GM19023 (cell line): ENCODE measurements at regions not wholly inside any gene's neighbourhood (a gene's known extent, or its start where the extent isn't known, plus 50 kb on each side); places are given as distances from the start of the nearest gene placed in this dataset.
"Not testable (repeated sequence)": the region's sequence is repeated elsewhere in the genome, so short reads cannot be mapped to it uniquely, and the experiment has no call there.

ENCODE experiments used
- ATAC-seq: cut with Tn5 transposase; IDR thresholded peaks from one replicate; pipeline ENCODE4 v1.9.1; 2021; ENCODE audit warnings: mild to moderate bottlenecking, moderate library complexity; ENCODE audit not compliant: unreplicated experiment

DNA sequence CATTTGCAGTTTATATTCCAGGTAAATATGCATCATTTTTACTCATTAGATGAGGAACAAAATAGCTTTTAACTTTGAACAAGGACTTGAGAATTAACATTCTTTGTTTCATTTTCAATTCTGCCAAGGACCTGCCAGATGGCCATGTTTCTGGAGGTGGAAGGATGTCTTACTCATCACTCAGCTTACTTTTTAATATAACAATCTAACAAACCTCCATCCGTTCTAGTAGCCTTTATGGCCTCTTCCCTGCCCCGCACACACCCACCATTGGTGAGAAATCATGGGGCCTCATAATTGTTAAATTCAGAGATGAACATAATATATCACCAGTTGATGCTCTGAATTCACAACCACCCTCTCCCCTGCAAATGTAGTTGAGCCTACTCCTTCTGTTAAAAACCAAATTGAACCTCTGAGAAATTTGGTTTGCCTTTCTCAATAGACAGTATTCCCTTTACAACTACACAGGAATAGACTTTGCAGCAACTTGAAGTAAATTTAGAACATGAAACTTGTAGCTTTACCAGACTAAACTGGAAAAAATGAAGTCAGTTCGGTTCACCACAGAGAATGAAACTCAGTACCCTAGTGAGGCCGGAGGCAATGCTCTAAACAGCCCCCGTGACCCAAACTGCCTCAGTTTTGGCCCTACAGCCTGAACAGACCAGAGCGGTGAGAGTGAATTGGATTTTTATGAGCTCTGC lies 50.1 kb upstream of the ACSL4 start:
- peak; percentile 88 for ATAC-seq

- no peak for ATAC-seq
Measured at GRCh38 chrX:109783701-109784079, 50.6 kb upstream of the ACSL4 start.

GRCh38 chrX:109785053-109785452 lies 52.0 kb upstream of the ACSL4 start:
- no peak for ATAC-seq

DNA sequence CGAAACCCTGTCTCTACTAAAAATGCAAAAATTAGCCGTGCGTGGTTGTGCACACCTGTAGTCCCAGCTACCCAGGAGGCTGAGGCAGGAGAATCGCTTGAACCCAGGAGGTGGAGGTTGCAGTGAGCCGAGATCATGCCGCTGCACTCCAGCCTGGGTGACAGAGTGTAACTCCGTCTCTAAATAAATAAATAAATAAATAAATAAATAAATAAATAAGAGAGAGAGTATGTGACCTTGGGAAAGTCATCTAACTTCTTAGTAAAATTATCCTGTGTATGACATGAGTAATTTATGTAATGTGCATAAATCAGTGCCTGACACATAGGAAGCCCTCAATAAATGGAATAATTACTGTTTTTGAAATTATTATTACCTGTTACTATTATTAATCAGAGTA lies 57.5 kb upstream of the ACSL4 start:
- ATAC-seq: not testable (repeated sequence)

GRCh38 chrX:109793191-109793590 lies 60.1 kb upstream of the ACSL4 start:
- ATAC-seq: no peak

DNA sequence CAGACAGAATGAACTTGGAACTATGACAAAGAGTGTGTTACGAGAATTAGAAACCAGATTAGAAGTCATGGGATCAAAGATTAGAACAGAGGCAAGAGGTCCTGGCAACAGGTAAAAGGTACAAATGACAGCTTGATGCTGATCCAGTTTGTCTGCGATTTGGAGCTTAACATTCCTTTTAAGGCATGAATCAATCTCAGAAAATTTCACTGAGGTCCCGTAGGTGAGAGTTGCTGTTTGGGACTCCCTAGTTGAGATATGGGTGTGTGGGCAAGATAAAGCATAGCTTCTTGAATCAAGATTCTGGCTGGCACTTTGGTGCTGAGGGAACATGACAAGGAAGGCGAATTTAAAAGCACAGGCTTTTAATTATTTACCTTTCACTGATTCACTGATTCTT lies 62.6 kb upstream of the ACSL4 start:
- no peak for ATAC-seq

DNA sequence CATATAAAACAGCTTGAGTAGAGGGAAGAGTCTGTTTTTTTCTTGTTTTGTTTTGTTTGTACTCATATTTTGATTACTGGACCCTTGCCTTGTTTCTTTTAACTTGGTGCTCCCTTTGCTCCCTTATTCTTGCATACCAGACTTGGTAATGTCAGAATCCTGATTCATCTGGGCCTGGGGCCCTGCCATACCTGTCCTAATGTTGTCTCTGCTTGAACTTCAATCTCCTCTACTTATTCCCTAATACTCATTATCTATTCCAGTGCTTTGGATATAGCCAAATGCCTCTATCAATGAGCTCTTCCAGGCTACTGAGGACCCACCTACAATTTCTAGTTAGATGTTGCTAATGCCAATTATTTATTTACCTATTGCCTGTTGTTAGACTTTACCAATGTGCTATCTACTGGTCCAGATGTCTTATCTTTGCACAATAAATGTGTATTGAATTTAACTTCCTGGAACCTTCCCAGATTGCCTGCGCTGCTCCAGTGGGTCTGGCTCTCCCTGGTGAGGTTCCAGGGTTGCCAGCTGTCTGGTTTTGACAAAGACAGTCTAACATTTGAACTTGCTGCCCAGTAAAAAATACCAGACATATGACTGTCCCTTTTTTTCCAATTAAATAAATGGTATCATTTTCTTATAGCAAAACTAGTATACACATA lies 64.4 kb upstream of the ACSL4 start:
- ATAC-seq: no peak

GRCh38 chrX:109812236-109812635 lies 79.2 kb upstream of the ACSL4 start:
- ATAC-seq: no peak

GRCh38 chrX:109813236-109813635 lies 80.2 kb upstream of the ACSL4 start:
- ATAC-seq: no peak

GRCh38 chrX:109818976-109819375 lies 85.9 kb upstream of the ACSL4 start:
- ATAC-seq: no peak

DNA sequence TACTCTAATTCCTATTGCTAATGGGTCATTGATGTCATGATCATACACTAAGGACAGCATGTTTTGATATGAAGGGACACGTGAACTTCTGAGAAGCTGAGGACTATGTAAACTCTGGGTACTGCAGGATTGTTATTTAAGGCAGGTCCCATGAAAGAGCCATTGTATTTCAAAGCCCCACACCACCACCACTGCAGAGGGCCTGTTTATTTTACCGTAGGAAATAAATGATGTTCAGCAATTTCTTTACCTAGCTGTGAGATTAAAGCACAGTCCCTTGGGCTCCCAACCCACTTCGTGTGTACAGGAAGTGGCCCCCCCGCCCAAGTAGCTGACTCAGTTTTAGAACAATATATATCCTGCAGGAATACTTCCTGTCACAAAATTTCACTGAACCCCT lies 89.8 kb upstream of the ACSL4 start:
- ATAC-seq: no peak

DNA sequence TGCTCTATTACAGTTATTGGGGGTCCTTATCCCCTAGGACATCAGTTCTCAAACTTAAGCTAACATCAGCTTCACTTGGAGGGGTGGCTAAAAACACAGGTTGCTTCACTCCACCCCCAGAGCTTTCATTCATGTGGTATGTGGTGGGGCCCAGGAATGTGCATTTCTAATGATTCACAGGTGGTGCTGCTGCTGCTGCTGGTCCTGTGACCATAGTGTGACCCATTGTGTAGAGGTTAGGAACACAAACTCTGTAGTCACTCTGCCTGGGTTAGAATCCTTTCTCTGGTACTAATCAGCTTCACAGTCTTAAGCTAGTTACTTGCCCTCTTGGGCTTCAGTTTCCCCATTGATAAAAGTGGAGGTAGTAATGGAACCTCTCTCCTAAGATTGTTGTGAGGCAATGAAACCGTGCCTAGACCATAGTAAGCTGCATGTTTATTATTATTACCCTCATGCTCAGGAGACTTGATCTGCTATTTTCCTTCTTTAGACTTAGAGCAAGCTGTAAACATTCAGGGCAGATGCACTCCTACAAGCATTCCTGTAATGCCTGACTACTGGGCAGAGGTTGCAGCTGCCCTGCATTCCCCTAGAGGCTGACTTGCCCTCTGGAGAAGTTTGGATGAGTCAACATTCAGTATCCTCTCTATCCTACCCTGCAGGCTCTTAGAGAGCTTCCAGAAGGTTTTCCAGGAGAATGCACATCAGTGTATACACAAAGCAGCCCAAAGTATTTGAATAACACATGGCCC lies 94.1 kb upstream of the ACSL4 start:
- ATAC-seq: no peak

GRCh38 chrX:109827772-109828171 lies 94.7 kb upstream of the ACSL4 start:
- ATAC-seq: no peak

DNA sequence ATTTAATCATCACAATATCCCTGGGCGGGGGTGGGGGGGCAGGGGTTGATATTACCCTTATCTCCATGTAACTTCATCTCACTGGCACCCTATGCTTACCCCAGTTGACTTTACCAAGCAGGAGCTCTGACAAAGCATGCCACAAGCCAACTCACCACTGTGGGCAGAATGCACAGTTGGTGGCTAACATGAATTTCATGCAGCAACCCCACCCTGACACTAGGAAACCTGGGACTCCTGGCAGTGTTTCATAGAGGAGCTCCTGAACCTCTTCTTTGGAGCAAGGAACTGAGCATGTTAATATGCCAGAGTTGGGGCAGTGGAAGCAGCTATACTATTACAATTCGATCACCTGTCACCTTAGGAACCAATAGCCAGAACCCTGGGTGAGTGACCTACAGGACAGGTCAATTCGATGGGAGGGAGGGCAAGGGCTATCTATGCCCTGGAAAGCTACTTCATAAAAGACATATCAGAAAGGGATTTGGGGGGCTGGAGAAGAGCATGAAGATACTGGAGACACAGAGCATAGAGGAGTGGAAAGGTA lies 97.2 kb upstream of the ACSL4 start:
- ATAC-seq: peak; percentile 17

DNA sequence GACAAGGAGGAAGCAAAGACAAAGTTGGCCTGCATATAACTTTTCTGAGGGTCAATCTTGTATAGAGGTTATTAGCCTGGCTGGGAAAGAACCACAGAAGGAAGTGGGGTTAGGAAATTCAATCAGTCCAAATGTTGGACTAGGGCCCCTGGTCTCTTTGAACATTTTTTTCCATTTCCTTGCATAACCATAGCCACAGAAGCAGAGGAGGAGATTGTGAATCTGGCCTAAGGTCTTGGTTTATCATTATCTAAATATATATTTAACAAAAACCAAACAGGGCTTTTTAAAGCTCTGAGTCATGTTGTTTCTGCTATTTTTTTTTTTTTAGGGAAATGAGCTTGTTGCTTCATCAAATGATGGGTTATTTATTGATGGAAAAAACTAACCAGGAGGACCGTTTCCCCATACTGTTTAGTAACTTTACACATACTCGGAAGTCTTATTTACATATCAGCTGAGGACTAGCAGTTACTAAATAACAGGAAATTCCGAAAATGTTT lies 97.7 kb upstream of the ACSL4 start:
- peak; percentile 68 for ATAC-seq

GRCh38 chrX:109831326-109831985 lies 98.4 kb upstream of the ACSL4 start:
- ATAC-seq: no peak

GRCh38 chrX:109839694-109840567 lies 106.9 kb upstream of the ACSL4 start:
- ATAC-seq: peak; percentile 57

DNA sequence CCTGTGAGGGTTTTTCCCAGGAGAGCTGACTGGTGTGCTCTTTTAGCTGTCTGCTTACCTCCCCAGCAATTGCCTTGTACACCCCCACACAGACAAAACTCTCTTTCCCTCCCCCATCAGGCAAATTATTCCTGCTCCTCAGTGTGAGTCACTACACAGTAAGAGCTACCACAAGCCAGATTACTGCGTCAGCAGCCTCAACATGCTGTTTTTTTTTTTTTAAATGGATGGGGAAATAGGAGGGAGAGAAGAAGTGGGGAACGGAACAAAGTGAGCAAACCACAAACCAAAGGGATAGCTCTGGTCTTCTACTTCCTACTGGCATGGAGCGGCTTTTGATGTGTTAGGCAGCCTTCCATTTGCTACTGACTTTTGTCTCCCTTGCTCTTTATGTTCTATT lies 107.5 kb upstream of the ACSL4 start:
- ATAC-seq: peak; percentile 33

GRCh38 chrX:109841257-109841656 lies 108.2 kb upstream of the ACSL4 start:
- no peak for ATAC-seq
